ENCODE measurements at regions not wholly inside any gene's neighbourhood (a gene's known extent, or its start where the extent isn't known, plus 50 kb on each side); places are given as distances from the start of the nearest gene placed in this dataset.

DNA sequence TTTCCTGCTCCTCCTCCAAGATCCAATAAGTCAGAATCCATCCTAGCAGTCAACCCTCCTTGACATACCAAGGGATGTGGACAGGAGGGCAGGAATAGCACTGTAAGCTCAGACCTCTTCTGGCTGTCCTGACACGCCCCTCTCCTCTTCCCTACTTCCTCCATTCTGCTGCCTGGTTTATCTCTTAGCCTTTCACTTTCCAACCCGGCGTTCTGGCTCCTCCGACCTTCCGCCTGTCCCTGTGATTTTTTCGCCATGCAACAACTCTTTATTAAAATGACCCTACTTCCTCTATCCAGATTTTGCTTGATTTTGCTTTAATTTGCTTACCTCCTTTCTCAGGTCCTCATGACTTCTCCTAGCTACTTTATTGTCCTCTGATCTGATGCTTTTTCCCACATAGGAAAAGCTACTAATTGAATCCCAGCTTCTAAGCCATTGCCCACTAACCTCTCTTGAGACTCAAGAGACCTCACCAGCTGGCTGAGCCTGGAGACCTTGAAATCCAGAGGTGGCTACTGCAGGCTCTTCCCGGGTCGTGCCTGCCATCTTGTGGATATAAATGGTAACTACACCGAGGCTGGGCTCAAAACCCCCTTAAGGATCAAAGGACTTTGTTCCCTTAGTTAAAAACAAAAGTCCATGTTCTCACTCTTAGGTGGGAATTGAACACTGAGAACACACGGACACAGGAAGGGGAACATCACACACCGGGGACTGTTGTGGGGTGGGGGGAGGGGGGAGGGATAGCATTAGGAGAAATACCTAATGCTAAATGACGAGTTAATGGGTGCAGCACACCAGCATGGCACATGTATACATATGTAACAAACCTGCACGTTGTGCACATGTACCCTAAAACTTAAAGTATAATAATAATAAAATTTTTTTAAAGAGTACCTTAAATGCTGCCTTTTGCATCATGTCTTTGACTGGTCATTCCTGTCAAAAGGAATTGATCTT lies 139.4 kb downstream of the AKAIN1 start:
- TF ChIP-seq, protein P1, sequence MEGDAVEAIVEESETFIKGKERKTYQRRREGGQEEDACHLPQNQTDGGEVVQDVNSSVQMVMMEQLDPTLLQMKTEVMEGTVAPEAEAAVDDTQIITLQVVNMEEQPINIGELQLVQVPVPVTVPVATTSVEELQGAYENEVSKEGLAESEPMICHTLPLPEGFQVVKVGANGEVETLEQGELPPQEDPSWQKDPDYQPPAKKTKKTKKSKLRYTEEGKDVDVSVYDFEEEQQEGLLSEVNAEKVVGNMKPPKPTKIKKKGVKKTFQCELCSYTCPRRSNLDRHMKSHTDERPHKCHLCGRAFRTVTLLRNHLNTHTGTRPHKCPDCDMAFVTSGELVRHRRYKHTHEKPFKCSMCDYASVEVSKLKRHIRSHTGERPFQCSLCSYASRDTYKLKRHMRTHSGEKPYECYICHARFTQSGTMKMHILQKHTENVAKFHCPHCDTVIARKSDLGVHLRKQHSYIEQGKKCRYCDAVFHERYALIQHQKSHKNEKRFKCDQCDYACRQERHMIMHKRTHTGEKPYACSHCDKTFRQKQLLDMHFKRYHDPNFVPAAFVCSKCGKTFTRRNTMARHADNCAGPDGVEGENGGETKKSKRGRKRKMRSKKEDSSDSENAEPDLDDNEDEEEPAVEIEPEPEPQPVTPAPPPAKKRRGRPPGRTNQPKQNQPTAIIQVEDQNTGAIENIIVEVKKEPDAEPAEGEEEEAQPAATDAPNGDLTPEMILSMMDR (IDR thresholded peaks at IDR 0.05): peak; percentile 15 to 71
- TF ChIP-seq POLR2A (IDR thresholded peaks at IDR 0.05): no peak

Measured in suprapubic skin (tissue), 3 donors.